GM12891 (cell line): ENCODE measurements at regions not wholly inside any gene's neighbourhood (a gene's known extent, or its start where the extent isn't known, plus 50 kb on each side); places are given as distances from the start of the nearest gene placed in this dataset.

ENCODE experiments used
- POLR2A ChIP-seq: IDR thresholded peaks from 2 replicates; pipeline ENCODE4 v1.6.1; 2011; ENCODE audit warnings: low read depth, low read length, control low read depth
- TAF1 ChIP-seq: IDR thresholded peaks from 2 replicates; pipeline ENCODE4 v1.6.1; 2011; ENCODE audit warnings: low read depth, low read length, control low read depth

DNA sequence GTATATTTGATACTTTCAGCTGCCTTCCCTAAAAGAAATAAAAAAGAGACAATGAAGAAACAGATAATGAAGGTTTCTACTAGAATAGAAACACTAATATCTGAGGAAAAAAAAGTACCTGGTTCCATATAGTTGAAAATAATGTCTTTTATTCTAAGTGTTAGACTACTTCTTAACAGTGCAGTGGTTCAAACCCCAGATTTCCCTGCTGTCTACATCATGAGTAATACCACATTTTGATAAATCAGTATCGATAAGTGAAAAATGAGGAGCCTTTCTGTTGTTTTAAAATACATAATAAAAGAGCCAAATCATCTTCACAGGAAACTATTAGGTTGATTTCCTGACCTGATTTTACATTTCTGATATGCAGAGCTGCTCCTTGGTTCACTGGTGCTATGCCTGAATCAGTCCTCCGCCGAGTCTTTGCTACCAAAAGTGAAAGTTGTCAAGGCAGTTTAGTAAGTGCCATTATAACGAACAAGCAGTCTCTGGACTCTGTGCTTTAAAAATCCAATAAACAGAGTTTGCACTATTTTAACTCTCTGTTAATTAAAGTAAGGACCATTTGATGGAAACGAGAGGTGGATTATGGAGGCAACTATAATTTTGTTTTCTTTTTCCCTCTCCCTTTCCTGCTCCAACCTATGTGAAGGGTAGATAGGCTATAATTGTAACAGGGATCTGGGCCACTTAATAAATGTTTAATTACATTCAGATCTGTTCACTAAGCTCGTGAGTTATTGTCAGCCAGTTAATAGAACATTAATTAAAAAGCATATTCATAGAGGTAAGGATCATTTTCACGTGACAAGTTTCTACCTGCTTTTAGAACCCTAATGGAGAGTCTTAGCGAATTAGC is 724.5 kb upstream of the RAG2 start:
- no peak for TF ChIP-seq POLR2A
- no peak for TF ChIP-seq TAF1
